H1 (cell line): ENCODE measurements at regions not wholly inside any gene's neighbourhood (a gene's known extent, or its start where the extent isn't known, plus 50 kb on each side); places are given as distances from the start of the nearest gene placed in this dataset.

Experiments
- CTCF ChIA-PET: fragments of 300-600 bp; sonication (Branson Sonifier 250); formaldehyde crosslinking; loops from one replicate; lab custom pipeline; 2021; ENCODE audit not compliant: partially characterized antibody; lab: Charles Lee
- POLR2A ChIA-PET: fragments of 300-600 bp; sonication (Branson Sonifier 250); formaldehyde crosslinking; loops from one replicate; lab custom pipeline; 2021; ENCODE audit warnings: inconsistent platforms; ENCODE audit not compliant: partially characterized antibody; lab: Charles Lee
- DNase-seq, 2 experiments: peaks; one replicate each; pipeline versions ENCODE4 v3.0.0 to v3.0.0-alpha.2; 2010 to 2022; ENCODE audit warnings: low spot score in 2 of 2, low read depth in 1 of 2, mixed read lengths in 1 of 2
- FAIRE-seq: peaks from 2 replicates; lab custom pipeline; 2011; peaks lifted over from hg19 to GRCh38; lab: Jason Lieb, UNC
- H2AFZ ChIP-seq: 2 replicates; pipeline ENCODE4 v1.8.1; 2012; ENCODE audit warnings: low read length, inconsistent platforms
- H2AK5ac ChIP-seq: 2 replicates; pipeline ENCODE4 v1.6.1; 2013; ENCODE audit warnings: low read depth, low read length
- H2BK120ac ChIP-seq: replicated peaks from 2 replicates; pipeline ENCODE3; 2013; ENCODE audit warnings: low read depth, low read length, inconsistent platforms
- H2BK12ac ChIP-seq: 2 replicates; pipeline ENCODE4 v1.6.1; 2013; ENCODE audit warnings: low read depth, low read length
- H2BK15ac ChIP-seq: 2 replicates; pipeline ENCODE4 v1.6.1; 2013; ENCODE audit warnings: low read length
- H2BK20ac ChIP-seq: 2 replicates; pipeline ENCODE4 v1.6.1; 2013; ENCODE audit warnings: low read length
- H2BK5ac ChIP-seq: 2 replicates; pipeline ENCODE4 v1.6.1; 2013; ENCODE audit warnings: low read depth, low read length
- H3K14ac ChIP-seq: 2 replicates; pipeline ENCODE4 v1.6.1; 2013; ENCODE audit warnings: inconsistent platforms; ENCODE audit not compliant: insufficient read length
- H3K18ac ChIP-seq: 2 replicates; pipeline ENCODE4 v1.6.1; 2013; ENCODE audit warnings: low read length; ENCODE audit errors: extremely low read depth
- H3K23ac ChIP-seq: 2 replicates; pipeline ENCODE4 v1.6.1; 2013; ENCODE audit warnings: inconsistent platforms; ENCODE audit not compliant: insufficient read length
- H3K23me2 ChIP-seq: 2 replicates; pipeline ENCODE4 v1.6.1; 2013; ENCODE audit warnings: low read depth, low read length
- H3K27ac ChIP-seq: 2 replicates; pipeline ENCODE4 v1.6.1; 2011; ENCODE audit warnings: low read depth, low read length, inconsistent platforms
- H3K27me3 ChIP-seq, 4 experiments: replicated peaks in 1 of 4; 1 replicate in 1 of 4; 2 replicates in 3 of 4; pipeline versions ENCODE4 v1.6.1 to v1.8.1; 2011 to 2013; ENCODE audit warnings: low read length in 3 of 4, mild to moderate bottlenecking in 3 of 4, inconsistent platforms in 2 of 4, mixed read lengths in 2 of 4, moderate library complexity in 1 of 4; ENCODE audit not compliant: control insufficient read depth in 3 of 4, insufficient read depth in 3 of 4; ENCODE audit errors: extremely low read depth in 1 of 4
- H3K36me3 ChIP-seq, 4 experiments: 2 replicates each; pipeline versions ENCODE4 v1.6.1 to v1.8.1; 2011 to 2013; ENCODE audit warnings: mild to moderate bottlenecking in 4 of 4, low read length in 3 of 4, moderate library complexity in 2 of 4, control low read depth in 1 of 4, inconsistent platforms in 1 of 4; ENCODE audit not compliant: insufficient read depth in 4 of 4, control insufficient read depth in 2 of 4
- H3K4ac ChIP-seq: replicated peaks from 2 replicates; pipeline ENCODE3; 2013; ENCODE audit warnings: low read length, low read depth, mixed read lengths, inconsistent platforms; ENCODE audit not compliant: insufficient read length
- H3K4me1 ChIP-seq, 4 experiments: replicated peaks in 1 of 4; 1 replicate in 1 of 4; 2 replicates in 3 of 4; pipeline versions ENCODE4 v1.6.1 to v1.8.1; 2011 to 2013; ENCODE audit warnings: low read length in 3 of 4, inconsistent platforms in 2 of 4, mixed read lengths in 1 of 4; ENCODE audit not compliant: insufficient read depth in 4 of 4, control insufficient read depth in 3 of 4
- H3K4me2 ChIP-seq, 2 experiments: 2 replicates each; pipeline versions ENCODE4 v1.6.1 to v1.8.1; 2011 to 2013; ENCODE audit warnings: low read depth in 2 of 2, low read length in 2 of 2, control low read depth in 1 of 2, inconsistent platforms in 1 of 2, mild to moderate bottlenecking in 1 of 2; ENCODE audit not compliant: insufficient read depth in 1 of 2
- H3K4me3 ChIP-seq, 4 experiments: fragments of 200-600, 300-600 bp in 1 of 4; sonication (generic), shearing (Covaris generic), sonication (Bioruptor Twin) in 1 of 4; 2 replicates each; pipeline versions ENCODE4 v1.5.1 to v1.8.1; 2011 to 2016; ENCODE audit warnings: low read length in 4 of 4, low read depth in 3 of 4, control low read depth in 2 of 4, inconsistent platforms in 2 of 4, mild to moderate bottlenecking in 2 of 4, mixed read lengths in 1 of 4, moderate library complexity in 1 of 4; ENCODE audit not compliant: insufficient read depth in 2 of 4; ENCODE audit errors: extremely low read depth in 1 of 4
- H3K56ac ChIP-seq: replicated peaks from 2 replicates; pipeline ENCODE3; 2013; ENCODE audit warnings: low read depth, mild to moderate bottlenecking, mixed read lengths, low read length, inconsistent platforms; ENCODE audit not compliant: insufficient read length
- H3K79me1 ChIP-seq: 2 replicates; pipeline ENCODE4 v1.6.1; 2013; ENCODE audit warnings: low read depth, low read length, control low read depth
- H3K79me2 ChIP-seq, 2 experiments: 2 replicates each; pipeline versions ENCODE4 v1.6.1 to v1.8.1; 2012 to 2013; ENCODE audit warnings: low read length in 2 of 2, mild to moderate bottlenecking in 2 of 2, inconsistent platforms in 1 of 2; ENCODE audit not compliant: insufficient read depth in 2 of 2, control insufficient read depth in 1 of 2
- H3K9ac ChIP-seq, 4 experiments: replicated peaks in 1 of 4; 1 replicate in 1 of 4; 2 replicates in 3 of 4; pipeline versions ENCODE4 v1.6.1 to v1.8.1; 2011 to 2013; ENCODE audit warnings: low read depth in 3 of 4, low read length in 3 of 4, control low read depth in 2 of 4, mild to moderate bottlenecking in 2 of 4, moderate library complexity in 2 of 4, inconsistent platforms in 1 of 4; ENCODE audit errors: extremely low read depth in 1 of 4
- H3K9me3 ChIP-seq, 2 experiments: 2 replicates each; pipeline versions ENCODE4 v1.6.1 to v1.8.1; 2012 to 2013; ENCODE audit warnings: mild to moderate bottlenecking in 2 of 2, moderate library complexity in 2 of 2, control low read depth in 1 of 2, inconsistent platforms in 1 of 2, low read depth in 1 of 2, low read length in 1 of 2, mixed read lengths in 1 of 2; ENCODE audit not compliant: insufficient read depth in 2 of 2
- H4K20me1 ChIP-seq, 2 experiments: replicated peaks in 1 of 2; 2 replicates each; pipeline versions ENCODE3 to v1.8.1; 2011 to 2013; ENCODE audit warnings: inconsistent platforms in 2 of 2, low read length in 2 of 2, mild to moderate bottlenecking in 1 of 2; ENCODE audit not compliant: insufficient read depth in 2 of 2, control insufficient read depth in 1 of 2
- H4K5ac ChIP-seq: 2 replicates; pipeline ENCODE4 v1.6.1; 2013; ENCODE audit warnings: low read length, low read depth, mixed read lengths, inconsistent platforms; ENCODE audit not compliant: insufficient read length
- H4K8ac ChIP-seq: 2 replicates; pipeline ENCODE4 v1.8.0; 2013; ENCODE audit warnings: mild to moderate bottlenecking, moderate library complexity, low read length, inconsistent platforms; ENCODE audit not compliant: insufficient read depth; ENCODE audit errors: extremely low read depth
- H4K91ac ChIP-seq: replicated peaks from 2 replicates; pipeline ENCODE3; 2013; ENCODE audit warnings: low read length, mixed read lengths, inconsistent platforms; ENCODE audit not compliant: insufficient read length
- CEBPB ChIP-seq: IDR thresholded peaks from 2 replicates; pipeline ENCODE4 v1.6.1; 2012; ENCODE audit warnings: low read depth, low read length
- CREB1 ChIP-seq: IDR thresholded peaks from 2 replicates; pipeline ENCODE4 v1.6.1; 2012; ENCODE audit warnings: inconsistent platforms
- CTBP2 ChIP-seq: IDR thresholded peaks from 2 replicates; pipeline ENCODE4 v1.7.0; 2011; ENCODE audit warnings: borderline replicate concordance, mild to moderate bottlenecking, moderate library complexity, mixed read lengths, low read length; ENCODE audit not compliant: insufficient read depth, insufficient read length
- KDM4A ChIP-seq: IDR thresholded peaks from one replicate; pipeline ENCODE4 v1.7.1; 2012; ENCODE audit warnings: low read depth, mild to moderate bottlenecking, moderate library complexity, low read length, inconsistent platforms; ENCODE audit not compliant: severe bottlenecking
- MAFK ChIP-seq: IDR thresholded peaks from 2 replicates; pipeline ENCODE4 v1.6.1; 2012; ENCODE audit warnings: low read depth, mild to moderate bottlenecking, improper control_type of control experiment, low read length
- SIN3A ChIP-seq, 2 experiments: IDR thresholded peaks in 1 of 2; conservative IDR thresholded peaks in 1 of 2; 2 replicates each; pipeline ENCODE4 v1.6.1; 2011 to 2012; ENCODE audit warnings: low read length in 2 of 2, improper control_type of control experiment in 1 of 2, low read depth in 1 of 2, mild to moderate bottlenecking in 1 of 2
- SP2 ChIP-seq: IDR thresholded peaks from 2 replicates; pipeline ENCODE4 v1.6.1; 2012; ENCODE audit warnings: mild to moderate bottlenecking, low read length, inconsistent platforms
- TEAD4 ChIP-seq: IDR thresholded peaks from 2 replicates; pipeline ENCODE4 v1.6.1; 2012; ENCODE audit warnings: low read depth, low read length, inconsistent platforms, mixed read lengths
- WGBS, 2 experiments: shearing (Covaris generic) in 1 of 2; methylation state at CpG; one replicate each; pipeline versions ENCODE4 v1.1.6 to v1.1.7; 2013 to 2015; ENCODE audit warnings: low lambda C conversion rate in 2 of 2, mixed read lengths in 2 of 2, inconsistent platforms in 1 of 2, low coverage in 1 of 2, missing lambda C conversion rate in 1 of 2; ENCODE audit not compliant: insufficient replicate concordance in 2 of 2, insufficient coverage in 1 of 2, insufficient read length in 1 of 2; ENCODE audit errors: extremely low coverage in 1 of 2, missing lambda C conversion rate in 1 of 2; 5-methylcytosine and 5-hydroxymethylcytosine counted together

GRCh38 chr17:68661265-68662036 is 60.3 kb upstream of the FAM20A start:
- H3K27ac ChIP-seq, result no peak overlapping the region

More at GRCh38 chr17:68661265-68662036, 60.3 kb upstream of the FAM20A start:
- Histone ChIP-seq H3K36me3 (no peaks in the 10 kb centered on the region), H2BK20ac (no peak overlapping the region), H2AFZ (no peak overlapping the region), H3K56ac (no peak overlapping the region), H3K14ac (no peak overlapping the region), H3K9ac (no peak overlapping the region), H2BK15ac (no peak overlapping the region), H3K79me1 (no peaks in the 10 kb centered on the region), H3K4me3 (peak overlapping the region in 1 of 4 experiments; percentile 18; a peak in 1 of 8 replicates), H3K4me2 (peak overlapping the region in 1 of 2 experiments; percentile 56; a peak in 1 of 4 replicates), H4K20me1 (no peaks in the 10 kb centered on the region), H4K91ac (no peak overlapping the region), H4K5ac (no peak overlapping the region), H2BK5ac (no peak overlapping the region), H2AK5ac (no peak overlapping the region), H3K23ac (no peak overlapping the region), H3K23me2 (no peaks in the 10 kb centered on the region), H2BK120ac (no peak overlapping the region), H3K27me3 (no peaks in the 10 kb centered on the region), H3K4me1 (peaks cover 2 to 10% (median 7%) of the 10 kb centered on the region in 4 experiments; a peak in 5 of 7 replicates), H3K9me3 (peaks cover 0 to 2% of the 10 kb centered on the region in 2 experiments; a peak in 2 of 4 replicates), H3K79me2 (no peaks in the 10 kb centered on the region), H3K4ac (no peak overlapping the region), H3K18ac (no peak overlapping the region), H2BK12ac (no peak overlapping the region), H4K8ac (no peak overlapping the region)
- peak; percentile 24 for FAIRE-seq
- TF ChIP-seq TEAD4 (no peak), CTBP2 (no peak), KDM4A (no peak), SP2 (no peak), CREB1 (no peak), SIN3A (conservative IDR thresholded peaks at IDR 0.05 in 1 of 2, IDR thresholded peaks at IDR 0.05 in 1 of 2; ENCODE audit: low read depth in 1 of 2, low read length in 2 of 2) (no peak), CEBPB (peak; percentile 21; the same call in 1 of the 2 replicates), MAFK (no peak)
- ChIA-PET POLR2A (no interaction called here), CTCF (interaction anchor here (0.6 kb wide), 2 partner anchors 102 to 147 kb away, joined by 3 read pairs; no protein-coding TSS in a partner anchor)
- 31% methylated on average over 3 of the region's 3 CpGs; no CpG with 5 or more reads in 1 of the 2 experiments for WGBS, 2 experiments
- DNase-seq, result no peak
